GM18507 (cell line): ENCODE measurements at regions not wholly inside any gene's neighbourhood (a gene's known extent, or its start where the extent isn't known, plus 50 kb on each side); places are given as distances from the start of the nearest gene placed in this dataset.
"Not testable (repeated sequence)": the region's sequence is repeated elsewhere in the genome, so short reads cannot be mapped to it uniquely, and the experiment has no call there.

Experiments
- DNase-seq: peaks from one replicate; pipeline ENCODE4 v3.0.0; 2011; ENCODE audit warnings: low read depth; ENCODE audit not compliant: insufficient read length; ENCODE audit errors: extremely low spot score
- FAIRE-seq: peaks from 2 replicates; lab custom pipeline; 2011; peaks lifted over from hg19 to GRCh38; lab: Jason Lieb, UNC

DNA sequence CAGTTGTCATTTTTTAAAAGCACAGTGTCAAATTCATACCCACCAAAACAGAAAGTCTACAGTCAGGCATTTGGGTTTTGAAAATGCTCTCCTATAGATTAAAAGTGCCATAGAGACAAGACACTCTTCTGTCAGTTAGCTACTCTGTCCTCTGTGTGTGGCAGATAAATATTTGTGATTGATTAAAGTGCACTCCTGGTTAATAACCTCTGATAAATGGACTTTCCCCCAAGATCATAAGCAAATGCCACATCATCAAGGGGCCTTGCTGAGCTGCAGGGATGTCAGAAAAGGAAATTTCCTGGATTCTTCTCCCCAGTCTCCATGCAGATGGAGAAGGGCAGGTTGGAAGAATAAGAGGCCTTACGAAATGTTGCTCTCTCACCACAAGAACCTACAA, 1329.5 kb upstream of the TMEM132C start:
- FAIRE-seq: no peak

DNA sequence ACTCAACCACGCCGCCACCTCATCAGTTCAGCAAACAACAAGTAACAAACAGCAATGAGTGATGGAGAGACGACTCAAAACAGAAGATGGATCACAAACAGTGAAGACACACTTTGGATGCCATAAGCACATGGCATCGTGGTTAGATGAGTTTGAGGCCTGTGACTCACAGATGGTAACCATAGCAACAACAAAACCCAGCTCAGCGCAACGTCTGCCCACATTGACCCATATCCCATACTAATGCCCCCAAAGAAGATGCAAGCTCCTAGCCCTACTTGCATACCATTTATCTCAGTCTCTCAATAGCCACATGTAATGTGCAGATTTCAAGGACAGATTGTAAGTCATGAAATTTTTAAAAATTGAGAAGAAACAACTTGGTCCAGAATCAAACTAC, 1322.3 kb upstream of the TMEM132C start:
- FAIRE-seq (no peak), DNase-seq (no peak)

More for the DNA sequence above, 1329.5 kb upstream of the TMEM132C start:
- no peak for DNase-seq

GRCh38 chr12:126946958-126947357, 1320.0 kb upstream of the TMEM132C start:
- not testable (repeated sequence) for DNase-seq, FAIRE-seq

DNA sequence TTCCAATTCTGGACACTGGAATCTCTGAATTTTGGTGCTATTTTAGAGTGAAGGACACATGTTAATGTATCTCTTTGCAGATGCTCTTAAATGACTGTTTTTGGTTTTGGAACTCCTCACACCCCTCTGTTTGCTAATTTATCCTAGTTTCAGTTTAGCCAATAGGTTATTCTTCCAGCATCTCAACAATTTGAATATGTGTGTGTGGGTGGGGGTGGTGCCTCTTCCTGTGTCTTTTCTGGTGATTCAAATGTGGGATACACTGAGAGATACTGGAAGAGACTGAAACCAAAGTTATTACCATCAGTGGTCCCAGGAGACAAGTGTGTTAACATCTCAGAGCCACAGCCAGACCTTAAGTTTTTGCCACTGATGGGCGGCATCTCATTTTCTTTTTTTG, 1317.4 kb upstream of the TMEM132C start:
- FAIRE-seq: no peak
- no peak for DNase-seq

DNA sequence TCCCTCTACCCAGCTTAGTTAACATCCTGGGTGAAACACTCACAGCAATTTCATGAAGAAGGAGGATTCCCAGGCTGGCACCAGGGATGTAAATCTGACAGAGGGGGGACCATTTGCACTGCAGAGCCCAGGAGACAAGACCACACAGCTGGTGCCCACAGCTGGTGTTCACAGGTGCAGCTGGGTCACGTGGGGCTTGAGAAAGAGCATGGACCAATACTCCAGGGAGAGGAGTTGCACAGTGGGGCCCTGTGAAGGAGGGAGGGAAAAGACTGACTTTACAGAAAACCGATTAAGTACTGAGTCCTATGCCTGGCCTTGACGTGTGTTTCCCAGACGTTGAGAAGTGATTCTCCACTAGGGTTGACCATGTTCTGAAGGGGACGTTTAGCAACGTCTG, 1316.7 kb upstream of the TMEM132C start:
- no peak for DNase-seq
- FAIRE-seq: no peak

GRCh38 chr12:126952096-126953007, 1314.6 kb upstream of the TMEM132C start:
- DNase-seq: no peak
- FAIRE-seq: no peak

- DNase-seq (no peak), FAIRE-seq (no peak)
Observed at GRCh38 chr12:126953365-126953889, 1313.5 kb upstream of the TMEM132C start.

- DNase-seq (no peak), FAIRE-seq (no peak)
Observed at GRCh38 chr12:126960221-126960620, 1306.7 kb upstream of the TMEM132C start.

GRCh38 chr12:126960709-126961108, 1306.3 kb upstream of the TMEM132C start:
- no peak for FAIRE-seq
- DNase-seq: no peak

- DNase-seq: no peak
- no peak for FAIRE-seq
Observed at GRCh38 chr12:126963825-126964224, 1303.1 kb upstream of the TMEM132C start.

- DNase-seq (no peak), FAIRE-seq (no peak)
Observed at GRCh38 chr12:126966498-126966897, 1300.5 kb upstream of the TMEM132C start.

- FAIRE-seq (no peak), DNase-seq (no peak)
Observed at GRCh38 chr12:126967152-126967551, 1299.8 kb upstream of the TMEM132C start.

GRCh38 chr12:126974779-126975178, 1292.2 kb upstream of the TMEM132C start:
- FAIRE-seq (no peak), DNase-seq (no peak)

GRCh38 chr12:126976579-126976978, 1290.4 kb upstream of the TMEM132C start:
- DNase-seq (no peak), FAIRE-seq (no peak)

GRCh38 chr12:126979564-126979963, 1287.4 kb upstream of the TMEM132C start:
- FAIRE-seq, DNase-seq: not testable (repeated sequence)

DNA sequence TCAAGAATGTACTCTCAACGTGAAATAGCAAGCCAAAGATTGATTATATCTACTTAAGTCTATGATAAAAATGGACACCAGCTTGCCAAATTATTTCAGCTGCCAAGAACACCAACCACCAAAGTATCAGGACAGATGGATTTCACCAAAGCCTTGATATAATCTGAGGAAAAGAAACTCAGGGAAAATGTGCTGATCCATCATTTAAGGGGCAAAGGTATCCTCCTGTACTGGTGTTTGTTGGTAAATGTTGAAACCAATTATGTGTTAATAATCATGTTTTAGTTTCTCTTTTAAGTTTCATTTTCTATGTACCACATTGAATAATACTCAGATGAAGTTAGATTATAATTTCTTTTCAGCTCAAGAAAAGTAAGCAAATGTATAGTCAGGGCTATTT, 1284.3 kb upstream of the TMEM132C start:
- no peak for DNase-seq
- FAIRE-seq: no peak

DNA sequence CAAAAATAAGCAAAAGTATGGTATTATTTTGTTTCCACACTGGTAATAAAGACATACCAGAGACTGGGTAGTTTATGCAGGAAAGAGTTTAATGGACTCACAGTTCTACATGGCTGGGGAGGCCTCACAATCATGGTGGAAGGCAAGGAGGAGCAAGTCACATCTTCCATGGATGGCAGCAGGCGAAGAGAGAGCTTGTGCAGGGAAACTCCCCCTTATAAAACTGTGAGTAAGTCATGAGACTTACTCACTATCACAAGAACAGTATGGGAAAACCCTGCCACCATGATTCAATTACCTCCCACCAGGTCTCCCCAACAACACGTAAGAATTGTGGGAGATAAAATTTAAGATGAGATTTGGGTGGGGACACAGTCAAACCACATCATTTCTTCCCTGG, 1283.2 kb upstream of the TMEM132C start:
- FAIRE-seq, DNase-seq: not testable (repeated sequence)

DNA sequence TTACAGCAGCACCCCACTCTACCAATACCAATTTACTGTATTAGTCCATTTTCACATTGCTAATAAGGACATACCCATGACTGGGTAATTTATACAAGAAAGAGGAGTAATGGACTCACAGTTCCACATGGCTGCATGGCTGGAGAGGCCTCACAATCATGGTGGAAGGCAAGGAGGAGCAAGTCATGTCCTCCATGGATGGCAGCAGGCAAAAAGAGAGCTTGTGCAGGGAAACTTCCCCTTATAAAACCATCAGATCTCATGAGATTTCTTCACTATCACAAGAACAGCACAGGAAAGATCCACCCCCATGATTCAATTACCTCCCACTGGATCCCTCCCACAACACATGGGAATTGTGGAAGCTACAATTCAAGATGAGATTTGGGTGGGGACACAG, 1281.3 kb upstream of the TMEM132C start:
- DNase-seq, FAIRE-seq: not testable (repeated sequence)

GRCh38 chr12:126989532-126989931, 1277.4 kb upstream of the TMEM132C start:
- no peak for DNase-seq
- no peak for FAIRE-seq

- FAIRE-seq (no peak), DNase-seq (no peak)
Observed at GRCh38 chr12:126993898-126994297, 1273.1 kb upstream of the TMEM132C start.

DNA sequence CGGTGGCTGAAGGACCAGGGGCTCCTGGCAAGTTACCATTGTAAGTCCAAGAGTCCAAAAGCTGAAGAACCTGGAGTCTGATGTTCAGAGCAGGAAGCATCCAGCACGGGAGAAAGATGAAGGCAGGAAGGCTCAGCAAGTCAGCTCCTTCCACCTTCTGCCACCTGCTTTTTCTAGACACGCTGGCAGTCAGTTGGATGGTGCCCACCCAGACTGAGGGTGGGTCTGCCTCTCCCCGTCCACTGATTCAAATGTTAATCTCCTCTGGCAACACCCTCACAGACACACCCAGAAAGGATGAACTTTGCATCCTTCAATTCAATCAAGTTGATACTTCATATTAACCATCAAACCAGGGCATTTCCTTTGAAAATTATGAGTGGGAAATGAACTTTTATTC, 1272.4 kb upstream of the TMEM132C start:
- FAIRE-seq: no peak

More for the DNA sequence above, 1272.4 kb upstream of the TMEM132C start:
- DNase-seq: no peak
